ENCODE measurements at regions not wholly inside any gene's neighbourhood (a gene's known extent, or its start where the extent isn't known, plus 50 kb on each side); places are given as distances from the start of the nearest gene placed in this dataset.

DNA sequence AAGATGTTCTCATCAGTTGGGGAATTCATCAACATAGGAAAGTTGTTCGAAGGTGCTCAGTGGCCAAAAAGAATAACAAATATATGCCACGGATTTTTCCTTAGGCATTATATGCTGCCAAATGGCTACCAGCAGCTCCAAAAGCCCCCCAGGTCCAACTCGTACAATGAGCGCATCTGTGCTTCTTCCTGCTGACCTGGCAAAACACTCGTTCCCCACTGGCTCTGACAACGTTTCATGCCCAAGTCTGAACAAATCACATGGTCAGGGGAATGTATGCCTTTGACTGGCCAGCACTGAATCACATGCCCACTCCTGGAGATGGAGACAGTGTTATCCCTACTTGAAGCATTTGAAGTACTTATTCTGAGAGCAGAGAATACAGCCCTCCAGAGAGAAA is 59.9 kb upstream of the SPP1 start:
- Mint-ChIP-seq H3K9me3 (0 out of 5 replicates have a peak, but pooled peaks cover 0 to under 1% of the 10 kb centered on the region in 2 experiments), H3K4me3 (no peak overlapping the region), H3K27me3 (ENCODE audit: low read depth) (no peaks in the 10 kb centered on the region; the same call in 1 of the 2 replicates), H3K27ac (no peak overlapping the region), H3K36me3 (ENCODE audit: insufficient read depth in 1 of 3, low read depth in 3 of 3) (peaks cover 0 to 7% (median 0%) of the 10 kb centered on the region in 3 experiments; a peak in 4 of 7 replicates), H3K4me1 (peaks cover 65 to 75% of the 10 kb centered on the region in 2 experiments)
- Histone ChIP-seq H3K4ac (ENCODE audit: low read depth, low read length) (no peak overlapping the region), H3K18ac (ENCODE audit: insufficient read length, low read depth, low read length) (no peak overlapping the region), H3K23me2 (ENCODE audit: insufficient read length, low read depth, low read length, poor library complexity, severe bottlenecking) (no peaks in the 10 kb centered on the region), H3K56ac (ENCODE audit: insufficient read length, low read depth, low read length) (no peak overlapping the region), H2BK12ac (ENCODE audit: insufficient read length, low read depth, low read length) (no peak overlapping the region), H3K23ac (ENCODE audit: insufficient read length, low read depth, low read length) (no peak overlapping the region), H3K79me2 (ENCODE audit: insufficient read depth, low read length) (no peaks in the 10 kb centered on the region), H3K4me1 (ENCODE audit: insufficient read depth, low read length) (peaks cover 24% of the 10 kb centered on the region), H4K91ac (ENCODE audit: insufficient read length, low read depth, low read length) (no peak overlapping the region), H2BK20ac (ENCODE audit: low read depth, low read length, poor library complexity, severe bottlenecking) (no peak overlapping the region), H3K14ac (ENCODE audit: insufficient read depth, low read length) (no peak overlapping the region), H2BK120ac (ENCODE audit: low read depth, low read length, poor library complexity, severe bottlenecking) (no peak overlapping the region), H3K27ac (ENCODE audit: insufficient read length, low read depth, low read length) (no peak overlapping the region), H2AK5ac (ENCODE audit: insufficient read length, low read length) (no peak overlapping the region), H3K9ac (ENCODE audit: extremely low read depth, insufficient read length, low read length) (no peak overlapping the region), H3K4me2 (ENCODE audit: insufficient read depth, insufficient read length, low read length) (no peak overlapping the region), H3K9me3 (ENCODE audit: control insufficient read depth, low read depth, low read length) (no peaks in the 10 kb centered on the region), H4K5ac (ENCODE audit: insufficient read length, low read depth, low read length) (no peak overlapping the region), H3K27me3 (ENCODE audit: insufficient read depth, low read length) (no peaks in the 10 kb centered on the region), H3K79me1 (ENCODE audit: insufficient read depth, low read depth, low read length, poor library complexity, severe bottlenecking) (no peaks in the 10 kb centered on the region), H4K8ac (replicated peaks; ENCODE audit: insufficient read length, low read depth, low read length) (no peak overlapping the region), H3T11ph (ENCODE audit: low read length) (no peak overlapping the region), H2BK5ac (ENCODE audit: insufficient read length, low read length) (no peak overlapping the region), H2AFZ (ENCODE audit: low read length) (no peak overlapping the region), H4K20me1 (ENCODE audit: control insufficient read depth, insufficient read depth, insufficient read length) (no peaks in the 10 kb centered on the region), H2BK15ac (ENCODE audit: low read depth, low read length) (no peak overlapping the region)
- no CpG with 5 or more reads among the region's 6 CpGs for WGBS (ENCODE audit: extremely low coverage, insufficient read length, low lambda C conversion rate)
- TF ChIP-seq CTCF (conservative IDR thresholded peaks at IDR 0.05): no peak
- DNase-seq: no peak

Data from H9 (cell line).